GM19025 (cell line): ENCODE measurements at regions not wholly inside any gene's neighbourhood (a gene's known extent, or its start where the extent isn't known, plus 50 kb on each side); places are given as distances from the start of the nearest gene placed in this dataset.
"Not testable (repeated sequence)": the region's sequence is repeated elsewhere in the genome, so short reads cannot be mapped to it uniquely, and the experiment has no call there.

Experiments
- ATAC-seq: cut with Tn5 transposase; IDR thresholded peaks from one replicate; pipeline ENCODE4 v1.9.1; 2021; ENCODE audit warnings: mild to moderate bottlenecking, low read depth, moderate library complexity; ENCODE audit not compliant: unreplicated experiment

- ATAC-seq, result no peak
Measured at GRCh38 chr16:65323655-65324237, 201.9 kb upstream of the CDH11 start.

GRCh38 chr16:65319621-65320231 is 197.9 kb upstream of the CDH11 start:
- no peak for ATAC-seq

- no peak for ATAC-seq
Measured at GRCh38 chr16:65318590-65319257, 196.9 kb upstream of the CDH11 start.

- no peak for ATAC-seq
Measured at GRCh38 chr16:65318138-65318537, 196.3 kb upstream of the CDH11 start.

GRCh38 chr16:65316808-65317207 is 194.9 kb upstream of the CDH11 start:
- ATAC-seq, result no peak

GRCh38 chr16:65315081-65315780 is 193.4 kb upstream of the CDH11 start:
- ATAC-seq, result no peak

- ATAC-seq, result no peak
Measured at GRCh38 chr16:65314627-65315008, 192.8 kb upstream of the CDH11 start.

- ATAC-seq, result no peak
Measured at GRCh38 chr16:65313936-65314626, 192.2 kb upstream of the CDH11 start.

GRCh38 chr16:65312795-65313194 is 190.9 kb upstream of the CDH11 start:
- no peak for ATAC-seq

GRCh38 chr16:65312071-65312470 is 190.2 kb upstream of the CDH11 start:
- ATAC-seq, result no peak

- not testable (repeated sequence) for ATAC-seq
Measured at GRCh38 chr16:65310491-65310890, 188.6 kb upstream of the CDH11 start.

GRCh38 chr16:65309354-65309753 is 187.5 kb upstream of the CDH11 start:
- no peak for ATAC-seq

- ATAC-seq, result no peak
Measured at GRCh38 chr16:65308506-65308905, 186.6 kb upstream of the CDH11 start.

GRCh38 chr16:65307286-65307685 is 185.4 kb upstream of the CDH11 start:
- no peak for ATAC-seq

- no peak for ATAC-seq
Measured at GRCh38 chr16:65306722-65307121, 184.9 kb upstream of the CDH11 start.

GRCh38 chr16:65306300-65306699 is 184.4 kb upstream of the CDH11 start:
- no peak for ATAC-seq

- no peak for ATAC-seq
Measured at GRCh38 chr16:65305266-65305959, 183.6 kb upstream of the CDH11 start.

- ATAC-seq, result no peak
Measured at GRCh38 chr16:65301029-65301428, 179.2 kb upstream of the CDH11 start.

GRCh38 chr16:65297453-65297852 is 175.6 kb upstream of the CDH11 start:
- ATAC-seq, result no peak

- no peak for ATAC-seq
Measured at GRCh38 chr16:65295527-65295926, 173.7 kb upstream of the CDH11 start.
